ENCODE measurements at regions not wholly inside any gene's neighbourhood (a gene's known extent, or its start where the extent isn't known, plus 50 kb on each side); places are given as distances from the start of the nearest gene placed in this dataset.

GRCh38 chr7:114160925-114161324 is 242.1 kb upstream of the PPP1R3A start:
- TF ChIP-seq, protein P1, sequence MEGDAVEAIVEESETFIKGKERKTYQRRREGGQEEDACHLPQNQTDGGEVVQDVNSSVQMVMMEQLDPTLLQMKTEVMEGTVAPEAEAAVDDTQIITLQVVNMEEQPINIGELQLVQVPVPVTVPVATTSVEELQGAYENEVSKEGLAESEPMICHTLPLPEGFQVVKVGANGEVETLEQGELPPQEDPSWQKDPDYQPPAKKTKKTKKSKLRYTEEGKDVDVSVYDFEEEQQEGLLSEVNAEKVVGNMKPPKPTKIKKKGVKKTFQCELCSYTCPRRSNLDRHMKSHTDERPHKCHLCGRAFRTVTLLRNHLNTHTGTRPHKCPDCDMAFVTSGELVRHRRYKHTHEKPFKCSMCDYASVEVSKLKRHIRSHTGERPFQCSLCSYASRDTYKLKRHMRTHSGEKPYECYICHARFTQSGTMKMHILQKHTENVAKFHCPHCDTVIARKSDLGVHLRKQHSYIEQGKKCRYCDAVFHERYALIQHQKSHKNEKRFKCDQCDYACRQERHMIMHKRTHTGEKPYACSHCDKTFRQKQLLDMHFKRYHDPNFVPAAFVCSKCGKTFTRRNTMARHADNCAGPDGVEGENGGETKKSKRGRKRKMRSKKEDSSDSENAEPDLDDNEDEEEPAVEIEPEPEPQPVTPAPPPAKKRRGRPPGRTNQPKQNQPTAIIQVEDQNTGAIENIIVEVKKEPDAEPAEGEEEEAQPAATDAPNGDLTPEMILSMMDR (IDR thresholded peaks at IDR 0.05 in 2 of 3, conservative IDR thresholded peaks at IDR 0.05 in 1 of 3; ENCODE audit: borderline replicate concordance in 1 of 3, insufficient read depth in 1 of 3, low read depth in 2 of 3, low read length in 2 of 3) = no peak
- no peak for TF ChIP-seq EZH2 (IDR thresholded peaks at IDR 0.05)

Data from HCT116 (cell line).